Stimulated activated naive CD8-positive, alpha-beta T cell treated with anti-CD3 and anti-CD28 coated beads, Interleukin-15, Interleukin-2, amounts not matched to agents 100 ng/mL and 50 ng/mL, for 24 hours (primary cell): ENCODE measurements at regions not wholly inside any gene's neighbourhood (a gene's known extent, or its start where the extent isn't known, plus 50 kb on each side); places are given as distances from the start of the nearest gene placed in this dataset.
"Not testable (repeated sequence)": the region's sequence is repeated elsewhere in the genome, so short reads cannot be mapped to it uniquely, and the experiment has no call there.

ENCODE experiments used
- H3K27ac Mint-ChIP-seq: one replicate; pipeline ENCODE4 v1.8.0; 2021; ENCODE audit warnings: mild to moderate bottlenecking, mixed read lengths
- H3K27me3 Mint-ChIP-seq: one replicate; pipeline ENCODE4 v1.8.0; 2021; ENCODE audit warnings: mixed read lengths
- H3K36me3 Mint-ChIP-seq: one replicate; pipeline ENCODE4 v1.8.0; 2021; ENCODE audit warnings: low read depth, mixed read lengths
- H3K4me1 Mint-ChIP-seq: one replicate; pipeline ENCODE4 v1.8.0; 2021; ENCODE audit warnings: low read depth, mixed read lengths
- H3K4me3 Mint-ChIP-seq: one replicate; pipeline ENCODE4 v1.8.0; 2021; ENCODE audit warnings: mild to moderate bottlenecking, mixed read lengths
- H3K9me3 Mint-ChIP-seq: one replicate; pipeline ENCODE4 v1.8.0; 2021; ENCODE audit warnings: mixed read lengths

- H3K4me3 Mint-ChIP-seq: no peak overlapping the region
- H3K36me3 Mint-ChIP-seq: no peaks in the 10 kb centered on the region
- no peaks in the 10 kb centered on the region for H3K4me1 Mint-ChIP-seq
- no peak overlapping the region for H3K27ac Mint-ChIP-seq
- no peaks in the 10 kb centered on the region for H3K9me3 Mint-ChIP-seq
- peaks cover 20% of the 10 kb centered on the region for H3K27me3 Mint-ChIP-seq
Observed at GRCh38 chr6:128720891-128721290, 162.0 kb upstream of the LAMA2 start.

DNA sequence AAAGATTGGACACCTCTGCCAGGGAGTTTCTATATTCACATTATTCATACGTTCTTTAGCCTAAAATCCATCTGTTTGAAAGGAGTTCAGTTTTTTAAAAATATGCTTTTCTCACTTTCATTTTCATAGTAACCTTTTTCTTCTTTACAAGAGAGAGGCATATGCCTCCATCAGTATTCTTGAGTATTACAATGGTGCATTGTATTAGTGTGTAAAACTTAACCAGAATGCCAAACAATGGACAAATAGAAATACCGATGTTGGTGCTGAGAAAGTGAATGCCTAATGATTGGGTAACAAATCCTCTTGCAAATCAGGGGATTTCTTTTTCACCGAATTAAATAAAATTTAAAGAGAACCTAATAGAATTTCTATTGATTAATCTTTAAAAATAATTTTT is 163.2 kb upstream of the LAMA2 start:
- no peak overlapping the region for H3K27ac Mint-ChIP-seq
- H3K4me1 Mint-ChIP-seq: no peaks in the 10 kb centered on the region
- no peak overlapping the region for H3K4me3 Mint-ChIP-seq
- peaks cover 27% of the 10 kb centered on the region for H3K27me3 Mint-ChIP-seq
- no peaks in the 10 kb centered on the region for H3K36me3 Mint-ChIP-seq
- H3K9me3 Mint-ChIP-seq: no peaks in the 10 kb centered on the region

- Mint-ChIP-seq H3K9me3 (no peaks in the 10 kb centered on the region), H3K4me3 (no peak overlapping the region), H3K36me3 (no peaks in the 10 kb centered on the region), H3K4me1 (no peaks in the 10 kb centered on the region), H3K27me3 (peaks cover 29% of the 10 kb centered on the region), H3K27ac (no peak overlapping the region)
Observed at GRCh38 chr6:128713461-128713860, 169.5 kb upstream of the LAMA2 start.

DNA sequence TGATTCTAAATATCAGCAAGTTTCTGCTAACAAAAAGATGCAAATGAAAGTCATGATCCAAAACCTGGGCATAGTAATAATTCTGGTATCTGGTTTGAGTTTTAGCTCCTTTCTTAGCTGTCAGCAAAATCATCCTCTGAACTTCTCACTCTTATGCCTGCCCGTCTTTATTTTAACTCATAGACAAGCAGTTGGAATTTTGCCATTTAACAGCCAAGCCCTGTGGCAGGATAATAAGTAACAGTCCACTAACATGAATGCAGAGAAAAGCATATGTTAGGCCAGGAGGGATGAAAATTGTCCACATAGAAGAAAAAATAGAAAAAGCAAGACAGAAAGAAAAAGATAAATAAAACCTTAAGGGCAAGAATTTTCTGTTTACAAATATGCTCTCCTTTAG is 170.0 kb upstream of the LAMA2 start:
- Mint-ChIP-seq H3K27me3 (peaks cover 27% of the 10 kb centered on the region), H3K4me1 (no peaks in the 10 kb centered on the region), H3K36me3 (no peaks in the 10 kb centered on the region), H3K9me3 (no peaks in the 10 kb centered on the region), H3K27ac (no peak overlapping the region), H3K4me3 (no peak overlapping the region)

GRCh38 chr6:128711149-128711548 is 171.8 kb upstream of the LAMA2 start:
- Mint-ChIP-seq H3K27me3 (peaks cover 24% of the 10 kb centered on the region), H3K27ac (no peak overlapping the region), H3K4me3 (no peak overlapping the region), H3K36me3 (no peaks in the 10 kb centered on the region), H3K9me3 (no peaks in the 10 kb centered on the region), H3K4me1 (no peaks in the 10 kb centered on the region)

DNA sequence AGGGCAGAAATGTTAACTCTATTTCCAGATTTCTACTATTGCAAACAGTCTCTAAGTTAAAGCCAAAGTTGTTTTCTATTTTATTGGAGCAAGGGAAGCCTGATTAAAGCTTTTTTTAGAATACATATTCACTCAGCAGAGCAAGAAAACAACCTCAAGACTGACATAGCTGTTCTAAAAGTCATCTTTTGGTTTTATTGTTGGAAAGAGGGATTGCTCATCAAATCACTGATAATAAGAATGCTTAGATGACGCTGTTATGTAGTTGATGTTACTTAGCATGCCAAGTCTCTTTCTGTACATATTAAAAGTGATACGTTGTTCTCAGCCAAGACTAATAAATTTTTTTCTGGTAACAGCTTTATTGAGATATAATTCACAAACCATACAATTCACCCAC is 172.6 kb upstream of the LAMA2 start:
- Mint-ChIP-seq H3K36me3 (no peaks in the 10 kb centered on the region), H3K9me3 (no peaks in the 10 kb centered on the region), H3K4me3 (no peak overlapping the region), H3K27me3 (peaks cover 18% of the 10 kb centered on the region), H3K4me1 (no peaks in the 10 kb centered on the region), H3K27ac (no peak overlapping the region)

DNA sequence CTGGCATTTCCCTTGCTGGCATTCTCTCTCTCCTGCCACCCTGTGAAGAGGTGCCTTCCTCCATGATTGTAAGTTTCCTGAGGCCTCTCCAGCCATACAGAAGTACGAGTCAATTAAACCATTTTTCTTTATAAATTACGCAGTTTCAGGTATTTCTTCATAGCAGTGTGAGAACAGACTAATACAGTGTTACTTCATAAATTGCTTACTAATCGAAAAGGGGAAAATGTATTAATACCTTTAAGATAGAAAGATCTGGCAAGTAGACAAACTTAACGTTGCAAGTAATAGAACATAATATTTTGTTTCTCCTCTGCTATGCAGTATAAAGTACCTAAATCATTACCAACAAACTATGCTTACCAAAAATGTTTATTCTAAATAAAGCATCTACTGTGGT is 178.3 kb upstream of the LAMA2 start:
- H3K36me3 Mint-ChIP-seq: no peaks in the 10 kb centered on the region
- peaks cover 11% of the 10 kb centered on the region for H3K9me3 Mint-ChIP-seq
- peaks cover 11% of the 10 kb centered on the region for H3K27me3 Mint-ChIP-seq
- no peak overlapping the region for H3K27ac Mint-ChIP-seq
- H3K4me1 Mint-ChIP-seq: no peaks in the 10 kb centered on the region
- no peak overlapping the region for H3K4me3 Mint-ChIP-seq

DNA sequence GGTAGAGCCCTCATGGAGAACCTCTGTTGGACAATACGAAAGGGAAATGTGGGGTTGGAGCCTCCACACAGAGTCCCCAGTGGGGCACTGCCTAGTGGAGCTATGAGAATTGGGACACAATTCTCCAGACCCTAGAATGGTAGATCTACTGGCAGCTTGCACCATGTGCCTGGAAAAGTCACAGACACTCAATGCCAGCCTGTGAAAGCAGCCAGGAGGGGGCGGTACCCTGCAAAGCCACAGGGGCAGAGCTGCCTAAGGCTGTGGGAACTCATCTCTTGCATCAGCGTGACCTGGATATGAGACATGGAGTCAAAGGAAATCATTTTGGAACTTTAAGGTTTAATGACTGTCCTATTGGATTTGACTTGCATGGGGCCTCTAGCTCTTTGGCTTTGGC is 179.1 kb upstream of the LAMA2 start:
- H3K27me3 Mint-ChIP-seq: peaks cover 11% of the 10 kb centered on the region
- H3K9me3 Mint-ChIP-seq: peaks cover 11% of the 10 kb centered on the region
- not testable (repeated sequence) for H3K4me3 Mint-ChIP-seq, H3K36me3 Mint-ChIP-seq, H3K27ac Mint-ChIP-seq, H3K4me1 Mint-ChIP-seq

DNA sequence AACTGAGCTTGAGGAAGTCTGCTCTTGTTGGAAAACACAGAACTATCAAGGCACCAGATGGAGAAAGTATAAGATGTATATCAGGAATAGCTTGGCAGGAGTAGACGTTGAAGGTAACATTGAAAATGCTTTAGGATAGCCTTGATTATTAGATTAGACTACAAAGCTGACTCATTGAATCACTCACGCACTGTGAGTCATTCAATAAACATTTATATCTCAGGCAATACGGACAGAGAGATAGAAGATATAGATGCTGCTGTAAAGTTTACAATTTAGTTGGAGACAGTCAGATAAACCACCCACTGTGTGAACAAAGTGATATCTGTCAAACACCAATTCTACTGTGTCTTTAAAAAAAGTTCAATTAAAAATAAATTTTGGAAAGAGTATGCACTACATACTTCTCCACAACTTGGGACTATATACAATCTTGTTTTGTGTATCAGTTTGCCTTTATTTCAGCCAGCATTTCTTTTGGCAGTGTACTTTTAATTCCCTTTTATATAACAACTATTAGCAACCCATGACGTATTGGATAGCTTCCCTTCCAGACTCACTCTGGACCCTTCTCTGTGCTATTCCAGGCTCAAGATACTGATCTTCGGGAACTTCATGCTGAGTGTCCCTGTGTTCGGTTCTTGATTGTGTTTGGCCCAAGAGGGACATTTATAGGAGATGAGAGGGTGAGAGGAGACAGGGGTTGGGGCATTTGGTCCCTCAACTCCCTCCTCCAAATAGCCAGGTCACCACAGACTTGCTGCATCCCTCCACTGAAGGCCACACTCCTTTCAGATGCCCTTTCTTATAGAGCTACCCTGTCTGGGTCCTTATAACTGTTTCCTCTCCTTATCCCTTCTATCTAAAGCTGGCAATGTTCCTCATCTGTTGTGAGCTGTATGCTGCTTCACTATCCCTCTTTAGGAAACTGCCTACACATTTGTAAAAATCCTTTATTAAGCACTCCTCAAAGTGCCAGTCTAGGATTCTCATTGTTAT is 176.6 kb upstream of the PTPRK start:
- H3K4me3 Mint-ChIP-seq: no peak overlapping the region
- H3K27me3 Mint-ChIP-seq: peaks cover 8% of the 10 kb centered on the region
- no peak overlapping the region for H3K27ac Mint-ChIP-seq
- H3K4me1 Mint-ChIP-seq: no peaks in the 10 kb centered on the region
- peaks cover 1% of the 10 kb centered on the region for H3K9me3 Mint-ChIP-seq
- no peaks in the 10 kb centered on the region for H3K36me3 Mint-ChIP-seq

- peaks cover 11% of the 10 kb centered on the region for H3K27me3 Mint-ChIP-seq
- H3K9me3 Mint-ChIP-seq: no peaks in the 10 kb centered on the region
- no peak overlapping the region for H3K27ac Mint-ChIP-seq
- H3K4me3 Mint-ChIP-seq: no peak overlapping the region
- H3K4me1 Mint-ChIP-seq: no peaks in the 10 kb centered on the region
- H3K36me3 Mint-ChIP-seq: no peaks in the 10 kb centered on the region
Observed at GRCh38 chr6:128694303-128695009, 174.1 kb upstream of the PTPRK start.

GRCh38 chr6:128690063-128690462 is 169.7 kb upstream of the PTPRK start:
- peaks cover 41% of the 10 kb centered on the region for H3K27me3 Mint-ChIP-seq

GRCh38 chr6:128686084-128686483 is 165.7 kb upstream of the PTPRK start:
- Mint-ChIP-seq H3K9me3 (no peaks in the 10 kb centered on the region), H3K27ac (no peak overlapping the region), H3K27me3 (peaks cover 52% of the 10 kb centered on the region), H3K36me3 (no peaks in the 10 kb centered on the region), H3K4me3 (no peak overlapping the region), H3K4me1 (no peaks in the 10 kb centered on the region)

More at GRCh38 chr6:128690063-128690462, 169.7 kb upstream of the PTPRK start:
- H3K4me1 Mint-ChIP-seq: no peaks in the 10 kb centered on the region
- no peak overlapping the region for H3K27ac Mint-ChIP-seq
- no peaks in the 10 kb centered on the region for H3K36me3 Mint-ChIP-seq
- H3K4me3 Mint-ChIP-seq: no peak overlapping the region
- no peaks in the 10 kb centered on the region for H3K9me3 Mint-ChIP-seq

- Mint-ChIP-seq H3K27ac (no peak overlapping the region), H3K4me1 (no peaks in the 10 kb centered on the region), H3K36me3 (no peaks in the 10 kb centered on the region), H3K9me3 (no peaks in the 10 kb centered on the region), H3K4me3 (no peak overlapping the region), H3K27me3 (peaks cover 13% of the 10 kb centered on the region)
Observed at GRCh38 chr6:128676456-128676855, 156.1 kb upstream of the PTPRK start.

DNA sequence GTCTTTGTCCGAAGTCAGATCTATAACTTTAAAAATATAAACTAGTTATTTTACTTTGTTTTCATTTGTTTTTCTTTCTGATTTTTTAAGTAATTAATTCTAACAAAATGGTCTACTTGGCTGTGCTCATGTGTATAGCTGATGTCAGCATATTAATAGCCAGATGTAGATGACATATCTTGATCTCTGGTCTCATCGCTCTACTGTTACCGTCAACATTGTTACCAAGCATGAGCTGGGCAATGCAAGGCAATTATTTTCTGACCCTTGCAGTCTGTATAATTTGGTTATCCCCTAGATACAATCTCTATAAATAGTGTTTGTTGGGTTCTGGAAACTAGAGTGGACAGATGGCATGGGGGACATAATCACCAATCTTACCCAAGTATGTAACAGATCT is 151.6 kb upstream of the PTPRK start:
- Mint-ChIP-seq H3K9me3 (no peaks in the 10 kb centered on the region), H3K4me1 (no peaks in the 10 kb centered on the region), H3K4me3 (no peak overlapping the region), H3K27me3 (peaks cover 22% of the 10 kb centered on the region), H3K27ac (no peak overlapping the region), H3K36me3 (no peaks in the 10 kb centered on the region)

- Mint-ChIP-seq H3K27me3 (peaks cover 23% of the 10 kb centered on the region), H3K4me3 (no peak overlapping the region), H3K36me3 (no peaks in the 10 kb centered on the region), H3K9me3 (no peaks in the 10 kb centered on the region), H3K4me1 (no peaks in the 10 kb centered on the region), H3K27ac (no peak overlapping the region)
Observed at GRCh38 chr6:128667339-128667858, 147.0 kb upstream of the PTPRK start.
